Mammary epithelial cell (primary cell): ENCODE measurements at regions not wholly inside any gene's neighbourhood (a gene's known extent, or its start where the extent isn't known, plus 50 kb on each side); places are given as distances from the start of the nearest gene placed in this dataset.

Experiments
- CTCF ChIP-seq, 2 donors: IDR thresholded peaks in 1 of 2; conservative IDR thresholded peaks in 1 of 2; 2 replicates each; pipeline ENCODE4 v1.5.1; 2011 to 2012; ENCODE audit warnings: inconsistent platforms in 2 of 2, low read length in 2 of 2, mild to moderate bottlenecking in 2 of 2, control low read depth in 1 of 2, low read depth in 1 of 2; ENCODE audit not compliant: insufficient read depth in 1 of 2; ENCODE audit errors: extremely low read depth in 1 of 2
- EZH2 ChIP-seq: IDR thresholded peaks from 2 replicates; pipeline ENCODE4 v1.6.1; 2012; ENCODE audit warnings: low read length, inconsistent platforms, borderline replicate concordance

- TF ChIP-seq CTCF (conservative IDR thresholded peaks at IDR 0.05 in 1 of 2, IDR thresholded peaks at IDR 0.05 in 1 of 2; ENCODE audit: extremely low read depth in 1 of 2, insufficient read depth in 1 of 2, low read depth in 1 of 2, low read length in 2 of 2) (no peak), EZH2 (no peak)
These were observed 1261.0 kb upstream of the NXPH2 start for GRCh38 chr2:140041239-140041638.
